Stimulated activated CD4-positive, alpha-beta T cell treated with anti-CD3 and anti-CD28 coated beads, Interleukin-1b, Interleukin-23, amount 100 ng/mL, for 4 hours (primary cell): ENCODE measurements at regions not wholly inside any gene's neighbourhood (a gene's known extent, or its start where the extent isn't known, plus 50 kb on each side); places are given as distances from the start of the nearest gene placed in this dataset.
"Not testable (repeated sequence)": the region's sequence is repeated elsewhere in the genome, so short reads cannot be mapped to it uniquely, and the experiment has no call there.

Experiments
- DNase-seq, 2 donors: peaks; one replicate each; pipeline ENCODE4 v3.0.0-alpha.2; 2020; ENCODE audit warnings: low read depth in 2 of 2

- DNase-seq = no peak
Observed at GRCh38 chr12:23083267-23083666, 458.3 kb downstream of the ETNK1 start.

GRCh38 chr12:23084236-23084995 lies 459.4 kb downstream of the ETNK1 start:
- DNase-seq = no peak

GRCh38 chr12:23088594-23088993 lies 463.6 kb downstream of the ETNK1 start:
- DNase-seq = no peak

- DNase-seq = no peak
Observed at GRCh38 chr12:23093488-23093887, 468.5 kb downstream of the ETNK1 start.

GRCh38 chr12:23096321-23096720 lies 471.4 kb downstream of the ETNK1 start:
- DNase-seq = no peak

- no peak for DNase-seq
Observed at GRCh38 chr12:23098110-23098509, 473.1 kb downstream of the ETNK1 start.

GRCh38 chr12:23098517-23098916 lies 473.5 kb downstream of the ETNK1 start:
- no peak for DNase-seq

- no peak for DNase-seq
Observed at GRCh38 chr12:23099104-23099503, 474.1 kb downstream of the ETNK1 start.

GRCh38 chr12:23099604-23100003 lies 474.6 kb downstream of the ETNK1 start:
- DNase-seq = no peak

GRCh38 chr12:23108957-23109356 lies 484.0 kb downstream of the ETNK1 start:
- no peak for DNase-seq

GRCh38 chr12:23113781-23114180 lies 488.8 kb downstream of the ETNK1 start:
- no peak for DNase-seq

- no peak for DNase-seq
Observed at GRCh38 chr12:23115984-23116383, 491.0 kb downstream of the ETNK1 start.

GRCh38 chr12:23126794-23127193 lies 501.8 kb downstream of the ETNK1 start:
- DNase-seq = no peak

- no peak for DNase-seq
Observed at GRCh38 chr12:23127701-23128100, 502.7 kb downstream of the ETNK1 start.

GRCh38 chr12:23128462-23128861 lies 503.5 kb downstream of the ETNK1 start:
- DNase-seq = no peak

- DNase-seq = no peak
Observed at GRCh38 chr12:23132357-23132756, 507.4 kb downstream of the ETNK1 start.

GRCh38 chr12:23133471-23133870 lies 508.5 kb downstream of the ETNK1 start:
- DNase-seq = no peak

GRCh38 chr12:23139026-23139425 lies 514.1 kb downstream of the ETNK1 start:
- no peak for DNase-seq

- DNase-seq = no peak
Observed at GRCh38 chr12:23140710-23141109, 515.7 kb downstream of the ETNK1 start.

- DNase-seq = no peak
Observed at GRCh38 chr12:23141335-23141734, 516.4 kb downstream of the ETNK1 start.

- not testable (repeated sequence) for DNase-seq
Observed at GRCh38 chr12:23146070-23146469, 521.1 kb downstream of the ETNK1 start.

GRCh38 chr12:23168459-23168858 lies 543.5 kb downstream of the ETNK1 start:
- DNase-seq = no peak

GRCh38 chr12:23169012-23169695 lies 544.2 kb downstream of the ETNK1 start:
- no peak for DNase-seq

- no peak for DNase-seq
Observed at GRCh38 chr12:23169696-23170013, 544.7 kb downstream of the ETNK1 start.
